Liver (tissue), 3 donors: ENCODE measurements at regions not wholly inside any gene's neighbourhood (a gene's known extent, or its start where the extent isn't known, plus 50 kb on each side); places are given as distances from the start of the nearest gene placed in this dataset.

Experiments used
- ATF3 ChIP-seq: IDR thresholded peaks from 2 replicates; pipeline ENCODE4 v1.6.1; 2016; ENCODE audit warnings: antibody characterized with exemption
- CTCF ChIP-seq: fragments of 150-350 bp; IDR thresholded peaks from 2 replicates; pipeline ENCODE4 v1.5.1; 2017; ENCODE audit warnings: improper control_type of control experiment, low read depth, low read length; ENCODE audit not compliant: missing input control
- EGR1 ChIP-seq, 2 donors: IDR thresholded peaks; 2 replicates each; pipeline ENCODE4 v1.6.1; 2016 to 2018; ENCODE audit warnings: antibody characterized with exemption in 2 of 2, low read depth in 2 of 2
- RAD21 ChIP-seq, 2 donors: IDR thresholded peaks; 2 replicates each; pipeline ENCODE4 v1.6.1; 2016; ENCODE audit warnings: antibody characterized with exemption in 2 of 2, mild to moderate bottlenecking in 2 of 2
- REST ChIP-seq: IDR thresholded peaks from 2 replicates; pipeline ENCODE4 v1.6.1; 2016; ENCODE audit warnings: antibody characterized with exemption, mild to moderate bottlenecking
- ZBTB33 ChIP-seq: IDR thresholded peaks from 2 replicates; pipeline ENCODE4 v1.6.1; 2016; ENCODE audit warnings: antibody characterized with exemption
- donor health status: healthy.
- donor health status: healthy.

GRCh38 chr4:180280076-180280475 lies 1963.1 kb upstream of the TENM3 start:
- TF ChIP-seq REST (no peak), ATF3 (no peak), CTCF (no peak), ZBTB33 (no peak), EGR1 (IDR thresholded peaks at IDR 0.05; ENCODE audit: low read depth in 2 of 2) (no peak), RAD21 (IDR thresholded peaks at IDR 0.05) (no peak)
